AG04449 (cell line): ENCODE measurements at regions not wholly inside any gene's neighbourhood (a gene's known extent, or its start where the extent isn't known, plus 50 kb on each side); places are given as distances from the start of the nearest gene placed in this dataset.
"Not testable (repeated sequence)": the region's sequence is repeated elsewhere in the genome, so short reads cannot be mapped to it uniquely, and the experiment has no call there.

Source experiments
- CTCF ChIA-PET: fragments of 350-600 bp; formaldehyde crosslinking; extraction: SDS; loops from one replicate; lab custom pipeline; 2021; ENCODE audit warnings: antibody characterized with exemption; lab: Yijun Ruan, JAX
- POLR2A ChIA-PET: fragments of 400-600, 350-600 bp; formaldehyde crosslinking; extraction: SDS; loops from one replicate; lab custom pipeline; 2020; ENCODE audit warnings: antibody characterized with exemption, inconsistent platforms; lab: Yijun Ruan, JAX
- DNase-seq: peaks from one replicate; pipeline ENCODE4 v3.0.0-alpha.2; 2010; ENCODE audit warnings: low read depth, low spot score
- H3K4me3 ChIP-seq: 2 replicates; pipeline ENCODE4 v1.5.1; 2011; ENCODE audit warnings: low read depth, mild to moderate bottlenecking, control low read depth, low read length
- CTCF ChIP-seq: IDR thresholded peaks from one replicate; pipeline ENCODE4 v1.5.1; 2011; ENCODE audit warnings: mild to moderate bottlenecking, moderate library complexity, low read length, control low read depth, inconsistent platforms; ENCODE audit not compliant: insufficient read depth; ENCODE audit errors: missing control alignments

- no peak for DNase-seq
- POLR2A ChIA-PET: no interaction called here
- CTCF ChIA-PET: interaction anchor here (1.7 kb wide), 1 partner anchor 9 kb away, joined by 5 read pairs; no protein-coding TSS in a partner anchor
- no peak for TF ChIP-seq CTCF
- H3K4me3 ChIP-seq: no peak overlapping the region
Observed at GRCh38 chr6:80969439-80969838, 783.0 kb downstream of the TENT5A start.

DNA sequence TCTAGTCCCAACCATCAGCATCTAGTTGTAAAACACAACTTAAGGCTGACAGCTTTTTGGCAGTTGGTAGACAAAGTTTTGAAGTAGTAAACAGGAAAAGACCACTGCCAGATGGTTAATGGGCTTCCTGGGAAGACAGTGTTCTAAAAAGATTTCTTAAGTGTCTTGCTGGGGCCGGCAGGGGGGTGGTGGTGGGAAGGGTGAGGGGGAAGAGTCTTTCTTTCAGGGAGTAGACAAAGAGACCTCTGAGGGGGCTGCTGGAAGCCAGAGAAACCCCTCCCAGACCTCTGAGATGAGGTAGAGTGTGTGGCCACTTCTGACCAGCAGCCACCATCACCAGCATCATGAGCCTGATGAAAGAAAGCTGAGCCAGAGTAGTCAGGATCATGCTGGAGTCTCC, 784.9 kb downstream of the TENT5A start:
- no peak overlapping the region for H3K4me3 ChIP-seq
- POLR2A ChIA-PET: no interaction called here
- no peak for TF ChIP-seq CTCF
- DNase-seq: no peak
- CTCF ChIA-PET: no interaction called here

GRCh38 chr6:80962382-80962781, 790.1 kb downstream of the TENT5A start:
- ChIA-PET CTCF (no interaction called here), POLR2A (no interaction called here)
- DNase-seq: no peak
- TF ChIP-seq CTCF: no peak
- no peak overlapping the region for H3K4me3 ChIP-seq

GRCh38 chr6:80961166-80961565, 791.3 kb downstream of the TENT5A start:
- POLR2A ChIA-PET: no interaction called here
- H3K4me3 ChIP-seq: no peak overlapping the region
- no peak for TF ChIP-seq CTCF
- CTCF ChIA-PET: interaction anchor here (1.9 kb wide), 2 partner anchors 8 to 219 kb away, joined by 4 to 5 read pairs; no protein-coding TSS in a partner anchor
- DNase-seq: no peak

- ChIA-PET POLR2A (no interaction called here), CTCF (interaction anchor here (1.9 kb wide), 1 partner anchor 10 kb away, joined by 5 read pairs; no protein-coding TSS in a partner anchor)
- no peak overlapping the region for H3K4me3 ChIP-seq
- no peak for TF ChIP-seq CTCF
- no peak for DNase-seq
Observed at GRCh38 chr6:80959034-80959433, 793.4 kb downstream of the TENT5A start.

GRCh38 chr6:80956898-80957297, 795.6 kb downstream of the TENT5A start:
- no peak overlapping the region for H3K4me3 ChIP-seq
- no peak for DNase-seq
- no peak for TF ChIP-seq CTCF
- ChIA-PET POLR2A (no interaction called here), CTCF (no interaction called here)

DNA sequence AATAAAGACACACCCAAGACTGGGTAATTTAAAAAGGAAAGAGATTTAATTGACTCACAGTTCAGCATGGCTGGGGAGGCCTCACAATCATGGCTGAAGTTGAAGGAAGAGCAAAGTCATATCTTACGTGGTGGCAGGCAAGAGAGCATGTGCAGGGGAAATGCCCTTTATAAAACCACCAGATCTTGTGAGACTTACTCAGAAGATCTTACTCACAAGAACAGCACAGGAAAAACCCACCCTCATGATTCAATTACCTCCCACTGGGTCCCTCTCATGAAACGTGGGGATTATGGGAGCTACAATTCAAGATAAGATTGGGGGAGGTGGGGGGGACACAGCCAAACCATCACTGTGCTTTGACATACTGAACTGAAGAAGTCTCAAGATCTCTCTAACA, 800.0 kb downstream of the TENT5A start:
- H3K4me3 ChIP-seq, DNase-seq, POLR2A ChIA-PET, CTCF ChIA-PET: not testable (repeated sequence)
